ENCODE measurements at regions not wholly inside any gene's neighbourhood (a gene's known extent, or its start where the extent isn't known, plus 50 kb on each side); places are given as distances from the start of the nearest gene placed in this dataset.

DNA sequence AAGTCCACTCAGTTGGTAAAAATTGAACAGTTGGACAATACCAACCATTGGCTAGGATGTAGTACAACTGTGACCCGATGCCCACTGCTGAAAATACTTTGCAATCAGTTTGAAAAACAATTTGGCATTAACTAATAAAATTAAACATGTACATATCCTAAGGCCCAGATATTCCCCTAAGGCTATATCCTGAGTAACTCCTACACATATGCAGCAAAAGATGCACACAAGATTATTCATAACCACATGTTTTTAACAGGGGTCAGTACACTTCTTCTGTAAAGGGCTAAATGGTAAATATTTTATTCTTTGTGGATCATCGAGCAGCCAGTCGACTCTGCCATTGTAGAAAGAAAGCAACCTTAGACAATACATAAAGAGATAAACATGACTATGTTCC, 116.3 kb downstream of the MEX3B start:
- TF ChIP-seq, protein P1, sequence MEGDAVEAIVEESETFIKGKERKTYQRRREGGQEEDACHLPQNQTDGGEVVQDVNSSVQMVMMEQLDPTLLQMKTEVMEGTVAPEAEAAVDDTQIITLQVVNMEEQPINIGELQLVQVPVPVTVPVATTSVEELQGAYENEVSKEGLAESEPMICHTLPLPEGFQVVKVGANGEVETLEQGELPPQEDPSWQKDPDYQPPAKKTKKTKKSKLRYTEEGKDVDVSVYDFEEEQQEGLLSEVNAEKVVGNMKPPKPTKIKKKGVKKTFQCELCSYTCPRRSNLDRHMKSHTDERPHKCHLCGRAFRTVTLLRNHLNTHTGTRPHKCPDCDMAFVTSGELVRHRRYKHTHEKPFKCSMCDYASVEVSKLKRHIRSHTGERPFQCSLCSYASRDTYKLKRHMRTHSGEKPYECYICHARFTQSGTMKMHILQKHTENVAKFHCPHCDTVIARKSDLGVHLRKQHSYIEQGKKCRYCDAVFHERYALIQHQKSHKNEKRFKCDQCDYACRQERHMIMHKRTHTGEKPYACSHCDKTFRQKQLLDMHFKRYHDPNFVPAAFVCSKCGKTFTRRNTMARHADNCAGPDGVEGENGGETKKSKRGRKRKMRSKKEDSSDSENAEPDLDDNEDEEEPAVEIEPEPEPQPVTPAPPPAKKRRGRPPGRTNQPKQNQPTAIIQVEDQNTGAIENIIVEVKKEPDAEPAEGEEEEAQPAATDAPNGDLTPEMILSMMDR (IDR thresholded peaks at IDR 0.05): no peak
- TF ChIP-seq POLR2A (IDR thresholded peaks at IDR 0.05): no peak
